GM12874 (cell line): ENCODE measurements at regions not wholly inside any gene's neighbourhood (a gene's known extent, or its start where the extent isn't known, plus 50 kb on each side); places are given as distances from the start of the nearest gene placed in this dataset.

ENCODE experiments used
- TF ChIP-seq, protein P1 (sequence below): IDR thresholded peaks from 2 replicates; pipeline ENCODE4 v1.5.1; 2011; ENCODE audit warnings: low read depth, mild to moderate bottlenecking, control low read depth, low read length, moderate library complexity; ENCODE audit not compliant: insufficient read depth

DNA sequence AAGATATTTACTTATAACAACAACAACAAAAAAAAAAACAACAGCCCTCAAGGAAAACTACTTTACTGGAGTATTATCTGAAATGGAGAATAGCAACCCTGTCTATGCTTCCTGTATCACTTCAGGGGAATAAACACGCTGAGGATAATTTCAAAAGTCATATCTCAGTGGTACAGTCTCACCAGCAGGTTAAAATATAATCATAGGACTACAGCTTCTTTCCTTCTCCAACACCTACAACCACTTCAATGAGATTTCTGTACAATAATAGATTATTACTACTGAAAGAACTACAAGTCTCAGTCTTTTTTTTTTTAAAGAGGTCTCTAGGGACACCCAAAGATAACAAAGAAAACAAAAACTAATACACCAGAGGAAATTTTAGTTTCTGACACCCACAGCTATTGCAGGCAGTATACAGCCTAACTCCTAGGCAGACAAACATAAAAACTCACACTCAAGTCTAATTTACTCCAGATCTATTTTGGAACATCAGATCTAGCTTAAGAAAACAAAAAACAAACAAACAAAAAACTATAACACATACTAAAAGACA is 268.2 kb downstream of the BCHE start:
- TF ChIP-seq, protein P1, sequence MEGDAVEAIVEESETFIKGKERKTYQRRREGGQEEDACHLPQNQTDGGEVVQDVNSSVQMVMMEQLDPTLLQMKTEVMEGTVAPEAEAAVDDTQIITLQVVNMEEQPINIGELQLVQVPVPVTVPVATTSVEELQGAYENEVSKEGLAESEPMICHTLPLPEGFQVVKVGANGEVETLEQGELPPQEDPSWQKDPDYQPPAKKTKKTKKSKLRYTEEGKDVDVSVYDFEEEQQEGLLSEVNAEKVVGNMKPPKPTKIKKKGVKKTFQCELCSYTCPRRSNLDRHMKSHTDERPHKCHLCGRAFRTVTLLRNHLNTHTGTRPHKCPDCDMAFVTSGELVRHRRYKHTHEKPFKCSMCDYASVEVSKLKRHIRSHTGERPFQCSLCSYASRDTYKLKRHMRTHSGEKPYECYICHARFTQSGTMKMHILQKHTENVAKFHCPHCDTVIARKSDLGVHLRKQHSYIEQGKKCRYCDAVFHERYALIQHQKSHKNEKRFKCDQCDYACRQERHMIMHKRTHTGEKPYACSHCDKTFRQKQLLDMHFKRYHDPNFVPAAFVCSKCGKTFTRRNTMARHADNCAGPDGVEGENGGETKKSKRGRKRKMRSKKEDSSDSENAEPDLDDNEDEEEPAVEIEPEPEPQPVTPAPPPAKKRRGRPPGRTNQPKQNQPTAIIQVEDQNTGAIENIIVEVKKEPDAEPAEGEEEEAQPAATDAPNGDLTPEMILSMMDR = no peak

DNA sequence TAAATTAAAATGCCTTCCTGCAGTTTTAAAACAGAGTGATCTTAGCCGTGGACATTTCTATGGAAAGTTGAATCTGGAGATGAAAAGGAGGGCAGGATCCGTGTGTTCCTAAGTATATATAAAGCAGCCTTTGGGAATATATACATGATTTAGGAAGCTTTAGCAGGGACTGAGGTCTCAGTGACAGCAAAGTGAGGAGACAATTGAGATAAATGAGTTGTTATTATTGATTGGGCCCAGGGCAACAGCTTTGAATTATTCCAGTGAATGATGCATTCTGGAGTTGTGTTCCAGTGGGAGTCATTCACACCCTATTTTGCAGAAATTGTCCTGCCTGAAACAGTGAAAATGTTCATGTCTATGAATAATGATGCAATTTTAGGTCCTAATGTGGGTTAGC is 281.4 kb downstream of the BCHE start:
- TF ChIP-seq, protein P1 = no peak

DNA sequence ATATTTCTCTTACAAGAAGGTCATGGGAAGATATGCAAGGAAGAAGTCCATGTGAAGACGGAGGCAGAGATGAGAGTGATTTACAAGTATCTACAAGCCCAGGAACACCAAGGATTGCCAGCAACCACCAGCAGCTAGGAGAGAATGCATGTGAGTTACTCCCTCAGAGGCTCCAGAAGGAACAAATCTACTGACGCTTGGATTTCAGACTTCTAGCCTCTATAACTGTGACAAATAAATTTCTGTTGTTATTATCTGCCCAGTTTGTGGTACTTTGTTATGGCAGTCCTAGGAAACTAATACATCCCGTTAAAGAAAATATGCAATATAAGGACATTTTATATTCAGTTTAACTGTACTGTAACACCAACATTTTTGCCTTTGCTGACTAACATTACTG is 283.9 kb downstream of the BCHE start:
- TF ChIP-seq, protein P1 = no peak

DNA sequence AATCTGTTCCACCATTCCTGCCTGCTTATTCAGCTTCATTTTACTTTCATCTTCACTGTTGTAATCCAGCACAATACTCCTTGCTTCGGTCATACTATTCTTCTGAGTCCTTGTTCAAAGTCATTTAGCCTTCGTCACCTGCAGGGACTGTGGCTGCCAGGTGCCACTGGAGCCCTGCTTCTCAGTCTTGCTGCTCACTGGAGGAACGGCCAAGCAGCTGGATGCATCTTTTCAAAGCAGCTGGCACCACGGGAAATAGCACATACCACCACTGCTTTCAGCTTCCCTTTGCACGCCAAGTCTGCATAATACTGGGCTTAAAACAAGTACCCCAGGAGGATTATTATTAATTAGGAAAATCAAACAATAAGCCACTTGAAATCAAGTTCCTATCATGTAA is 287.6 kb downstream of the BCHE start:
- TF ChIP-seq, protein P1 = no peak

DNA sequence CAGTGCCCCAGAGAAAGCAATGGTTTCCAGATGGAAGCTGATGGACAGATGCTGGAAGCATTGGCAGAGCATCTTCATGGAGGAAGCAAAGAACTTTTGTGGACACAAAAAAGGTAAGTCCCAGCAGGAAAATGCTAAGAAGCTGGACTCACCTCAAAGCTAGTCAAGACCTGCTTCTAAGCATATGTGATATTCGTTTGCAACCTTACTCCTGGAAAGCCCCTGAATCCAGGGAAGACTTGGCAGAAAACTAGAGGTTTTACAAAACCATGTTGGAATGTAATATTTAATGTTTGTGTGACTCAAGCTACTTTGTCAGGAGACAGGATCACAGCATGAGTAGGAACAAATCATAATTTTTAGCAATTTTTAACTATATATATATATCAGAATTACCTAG is 288.2 kb downstream of the BCHE start:
- TF ChIP-seq, protein P1 = no peak

DNA sequence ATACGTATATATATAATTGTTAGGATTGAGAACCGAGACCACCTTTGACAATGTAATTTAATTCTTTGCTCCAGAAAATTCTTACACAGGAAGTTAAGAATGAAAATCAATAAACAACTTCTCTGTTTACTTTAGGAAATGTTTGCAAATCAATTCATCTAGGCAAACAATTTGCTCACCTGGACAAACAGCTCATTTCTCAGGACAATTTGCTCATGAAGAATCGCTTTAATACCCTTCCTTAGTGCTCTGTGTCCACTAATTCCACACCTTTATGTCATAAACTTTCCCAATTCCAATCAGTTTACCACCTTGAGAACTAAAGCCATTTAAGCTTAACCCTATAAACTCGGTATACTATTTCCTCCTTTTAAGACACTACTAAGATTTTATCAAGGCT is 292.2 kb downstream of the BCHE start:
- TF ChIP-seq, protein P1 = no peak

DNA sequence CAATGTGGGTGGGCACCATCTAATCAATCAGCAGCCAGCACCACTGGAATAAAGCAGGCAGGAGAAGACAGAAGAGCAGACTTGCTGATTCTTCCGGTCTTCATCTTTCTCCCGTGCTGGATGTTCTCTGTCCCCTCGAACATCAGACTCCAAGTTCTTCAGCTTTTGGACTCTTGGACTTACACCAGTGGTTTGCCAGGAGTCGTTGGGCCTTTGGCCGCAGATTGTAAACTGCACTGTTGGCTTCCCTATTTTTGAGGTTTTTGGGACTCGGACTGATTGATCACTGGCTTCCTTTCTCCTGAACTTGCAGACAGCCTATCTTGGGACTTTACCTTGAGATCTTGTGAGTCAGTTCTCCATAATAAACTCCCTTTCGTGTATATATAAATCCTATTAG is 292.8 kb downstream of the BCHE start:
- TF ChIP-seq, protein P1 = no peak
